ENCODE measurements at regions not wholly inside any gene's neighbourhood (a gene's known extent, or its start where the extent isn't known, plus 50 kb on each side); places are given as distances from the start of the nearest gene placed in this dataset.

GRCh38 chr1:177771688-177772087 is 198.2 kb downstream of the SEC16B start:
- TF ChIP-seq EP300 (IDR thresholded peaks at IDR 0.05; ENCODE audit: borderline replicate concordance) (no peak), CREB1 (IDR thresholded peaks at IDR 0.05; ENCODE audit: low read depth) (no peak), FOXM1 (IDR thresholded peaks at IDR 0.05; ENCODE audit: borderline replicate concordance, low read depth) (no peak)
